ENCODE measurements at regions not wholly inside any gene's neighbourhood (a gene's known extent, or its start where the extent isn't known, plus 50 kb on each side); places are given as distances from the start of the nearest gene placed in this dataset.

DNA sequence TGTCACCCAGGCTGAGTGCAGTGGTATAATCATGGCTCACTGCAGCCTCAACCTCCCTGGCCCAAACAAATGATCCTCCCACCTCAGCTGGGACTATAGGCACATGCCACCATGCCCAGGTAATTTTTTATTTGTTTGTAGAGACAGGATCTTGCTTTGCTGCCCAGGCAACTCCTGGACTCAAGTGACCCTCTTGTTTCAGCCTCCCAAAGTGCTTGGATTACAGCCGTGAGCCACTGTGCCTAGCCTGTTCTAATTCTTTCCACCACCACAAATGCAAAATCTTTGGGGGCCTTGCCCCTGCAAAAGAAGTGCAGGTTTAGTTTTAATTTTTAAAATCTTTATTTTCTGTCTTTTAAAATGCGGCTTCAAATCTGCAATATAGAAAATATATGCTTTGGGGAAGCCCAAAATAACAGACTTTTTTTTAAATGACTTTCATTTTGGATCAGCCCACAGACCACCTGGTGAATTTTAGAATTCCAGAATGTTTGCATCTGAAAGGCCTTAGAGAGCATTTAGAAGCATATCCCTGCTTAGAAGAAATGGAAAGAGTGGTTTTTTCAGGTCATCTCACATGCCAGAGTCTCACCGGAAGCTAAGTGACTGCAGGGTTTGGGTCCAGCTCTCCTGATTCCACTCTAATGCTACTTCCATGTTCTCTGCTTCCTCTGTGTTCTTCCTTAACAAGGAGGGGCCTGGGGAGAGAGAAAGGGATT, 111.4 kb upstream of the FER start:
- no peak for DNase-seq (ENCODE audit: low spot score)
- no peak overlapping the region for H3K27ac ChIP-seq
- no peaks in the 10 kb centered on the region for H3K36me3 ChIP-seq (replicated peaks; ENCODE audit: insufficient read depth, low read depth)
- TF ChIP-seq EZH2phosphoT487 (IDR thresholded peaks at IDR 0.05; ENCODE audit: low read depth, severe bottlenecking, unreplicated experiment): no peak
- H3K9me3 ChIP-seq (ENCODE audit: low read depth): no peaks in the 10 kb centered on the region
- no peak overlapping the region for H2AFZ ChIP-seq
- H3K9me2 ChIP-seq (replicated peaks; ENCODE audit: insufficient read depth): no peaks in the 10 kb centered on the region
- H3K4me2 ChIP-seq: no peak overlapping the region
- no peaks in the 10 kb centered on the region for H4K20me1 ChIP-seq (ENCODE audit: insufficient read depth, poor library complexity, severe bottlenecking)
- no peak overlapping the region for H3K4me3 ChIP-seq
- H3K27me3 ChIP-seq: no peaks in the 10 kb centered on the region
- H3K79me2 ChIP-seq: no peaks in the 10 kb centered on the region
- H3K4me1 ChIP-seq (ENCODE audit: insufficient read depth): no peaks in the 10 kb centered on the region
- WGBS (ENCODE audit: low lambda C conversion rate, missing lambda C conversion rate): 88% methylated on average over 3 of the region's 3 CpGs

DNA sequence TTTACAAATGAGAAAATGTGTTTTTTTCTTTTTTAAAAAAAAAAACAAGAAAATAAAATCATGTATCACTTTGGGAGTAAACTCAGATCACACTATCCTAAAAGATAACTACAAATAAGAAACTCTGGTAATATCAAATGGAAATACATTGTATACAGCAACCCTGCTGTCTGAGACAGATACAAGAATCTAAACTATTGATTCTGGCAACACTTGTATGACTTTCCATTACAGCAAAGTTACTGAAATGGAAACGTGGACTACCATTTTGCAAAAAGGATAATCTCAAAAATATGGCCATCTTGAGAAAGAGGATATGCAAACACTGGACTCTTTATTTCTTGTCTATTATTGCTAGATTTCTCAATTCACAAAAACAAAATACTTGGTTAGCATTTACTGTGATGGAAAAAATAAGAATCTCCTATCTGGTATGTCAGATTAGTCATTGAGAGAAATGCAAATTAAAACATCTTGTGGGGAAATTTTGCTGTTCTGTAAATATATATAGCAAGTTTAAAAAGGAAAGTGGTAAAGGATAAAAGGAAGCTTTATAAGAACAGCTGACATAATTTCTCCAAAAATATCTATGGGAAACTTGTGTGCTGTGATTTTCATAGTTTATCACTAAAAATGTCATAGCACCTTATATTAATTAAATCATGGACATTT, 112.9 kb upstream of the FER start:
- no peaks in the 10 kb centered on the region for H3K4me1 ChIP-seq (ENCODE audit: insufficient read depth)
- no peaks in the 10 kb centered on the region for H3K79me2 ChIP-seq
- H3K9me2 ChIP-seq (replicated peaks; ENCODE audit: insufficient read depth): no peaks in the 10 kb centered on the region
- no peaks in the 10 kb centered on the region for H3K9me3 ChIP-seq (ENCODE audit: low read depth)
- H4K20me1 ChIP-seq (ENCODE audit: insufficient read depth, poor library complexity, severe bottlenecking): no peaks in the 10 kb centered on the region
- TF ChIP-seq, protein P1, sequence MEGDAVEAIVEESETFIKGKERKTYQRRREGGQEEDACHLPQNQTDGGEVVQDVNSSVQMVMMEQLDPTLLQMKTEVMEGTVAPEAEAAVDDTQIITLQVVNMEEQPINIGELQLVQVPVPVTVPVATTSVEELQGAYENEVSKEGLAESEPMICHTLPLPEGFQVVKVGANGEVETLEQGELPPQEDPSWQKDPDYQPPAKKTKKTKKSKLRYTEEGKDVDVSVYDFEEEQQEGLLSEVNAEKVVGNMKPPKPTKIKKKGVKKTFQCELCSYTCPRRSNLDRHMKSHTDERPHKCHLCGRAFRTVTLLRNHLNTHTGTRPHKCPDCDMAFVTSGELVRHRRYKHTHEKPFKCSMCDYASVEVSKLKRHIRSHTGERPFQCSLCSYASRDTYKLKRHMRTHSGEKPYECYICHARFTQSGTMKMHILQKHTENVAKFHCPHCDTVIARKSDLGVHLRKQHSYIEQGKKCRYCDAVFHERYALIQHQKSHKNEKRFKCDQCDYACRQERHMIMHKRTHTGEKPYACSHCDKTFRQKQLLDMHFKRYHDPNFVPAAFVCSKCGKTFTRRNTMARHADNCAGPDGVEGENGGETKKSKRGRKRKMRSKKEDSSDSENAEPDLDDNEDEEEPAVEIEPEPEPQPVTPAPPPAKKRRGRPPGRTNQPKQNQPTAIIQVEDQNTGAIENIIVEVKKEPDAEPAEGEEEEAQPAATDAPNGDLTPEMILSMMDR (IDR thresholded peaks at IDR 0.05; ENCODE audit: poor library complexity): no peak
- TF ChIP-seq EZH2 (IDR thresholded peaks at IDR 0.05; ENCODE audit: borderline replicate concordance) (no peak), EZH2phosphoT487 (IDR thresholded peaks at IDR 0.05; ENCODE audit: low read depth, severe bottlenecking, unreplicated experiment) (no peak)
- no peak overlapping the region for H3K27ac ChIP-seq
- no peaks in the 10 kb centered on the region for H3K27me3 ChIP-seq
- DNase-seq (ENCODE audit: low spot score): no peak
- no peak overlapping the region for H3K4me2 ChIP-seq
- H3K36me3 ChIP-seq (replicated peaks; ENCODE audit: insufficient read depth, low read depth): no peaks in the 10 kb centered on the region
- H2AFZ ChIP-seq: no peak overlapping the region
- no peak overlapping the region for H3K4me3 ChIP-seq
- 97% methylated on average over 1 of the region's 1 CpG for WGBS (ENCODE audit: low lambda C conversion rate, missing lambda C conversion rate)

DNA sequence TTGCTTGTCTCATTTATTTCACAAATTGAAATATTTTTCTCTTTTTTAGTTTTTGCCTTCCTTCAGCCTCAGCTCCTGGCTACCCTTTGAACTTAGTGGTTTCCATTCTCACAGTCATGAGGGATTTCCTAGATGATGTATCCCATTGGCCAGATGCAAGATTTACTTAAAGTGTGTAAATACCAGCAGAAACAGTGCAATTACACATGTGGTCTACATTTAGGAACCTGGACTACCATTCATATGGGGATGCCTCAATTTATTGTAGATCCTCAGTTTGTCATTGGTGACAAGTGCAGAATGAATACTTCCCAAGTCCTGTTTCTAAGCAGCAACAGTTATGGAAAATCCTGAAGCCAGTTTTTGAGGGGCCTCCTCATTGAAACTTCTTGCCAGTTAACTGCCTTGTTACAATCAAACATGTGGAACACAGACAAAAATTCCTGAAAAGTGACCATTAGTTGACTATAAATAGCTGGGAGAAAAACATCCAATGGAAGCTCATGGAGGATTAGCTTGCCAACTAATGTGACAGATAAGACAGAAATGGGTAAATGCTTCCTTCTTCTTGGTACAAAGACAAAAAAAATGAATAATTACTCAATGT, 113.6 kb upstream of the FER start:
- no peaks in the 10 kb centered on the region for H3K9me3 ChIP-seq (ENCODE audit: low read depth)
- no peak overlapping the region for H3K4me2 ChIP-seq
- TF ChIP-seq EZH2 (IDR thresholded peaks at IDR 0.05; ENCODE audit: borderline replicate concordance) (no peak), EZH2phosphoT487 (IDR thresholded peaks at IDR 0.05; ENCODE audit: low read depth, severe bottlenecking, unreplicated experiment) (no peak)
- TF ChIP-seq, protein P1 (IDR thresholded peaks at IDR 0.05; ENCODE audit: poor library complexity): no peak
- no peak overlapping the region for H3K4me3 ChIP-seq
- H3K9me2 ChIP-seq (replicated peaks; ENCODE audit: insufficient read depth): no peaks in the 10 kb centered on the region
- H4K20me1 ChIP-seq (ENCODE audit: insufficient read depth, poor library complexity, severe bottlenecking): no peaks in the 10 kb centered on the region
- no peak for DNase-seq (ENCODE audit: low spot score)
- H3K79me2 ChIP-seq: no peaks in the 10 kb centered on the region
- no peaks in the 10 kb centered on the region for H3K4me1 ChIP-seq (ENCODE audit: insufficient read depth)
- no peaks in the 10 kb centered on the region for H3K27me3 ChIP-seq
- no peak overlapping the region for H2AFZ ChIP-seq
- H3K36me3 ChIP-seq (replicated peaks; ENCODE audit: insufficient read depth, low read depth): no peaks in the 10 kb centered on the region
- no peak overlapping the region for H3K27ac ChIP-seq
